ENCODE measurements at regions not wholly inside any gene's neighbourhood (a gene's known extent, or its start where the extent isn't known, plus 50 kb on each side); places are given as distances from the start of the nearest gene placed in this dataset.

GRCh38 chr17:72345088-72345487, 224.3 kb downstream of the SOX9 start:
- 58 to 73% methylated on average over 3 of the region's 3 CpGs for WGBS, 2 donors
- Histone ChIP-seq H3K4me1 (peaks cover 8 to 10% of the 10 kb centered on the region in 2 donors), H3K9me3 (no peaks in the 10 kb centered on the region), H3K4me3 (replicated peaks in 1 of 3) (no peak overlapping the region), H3K27ac (no peak overlapping the region), H3K27me3 (no peaks in the 10 kb centered on the region), H3K36me3 (no peaks in the 10 kb centered on the region)
- intact Hi-C loops (cut with DNase I): no loop called here
- DNase-seq: no peak
- no peak for TF ChIP-seq POLR2A (IDR thresholded peaks at IDR 0.05)
- no peak for TF ChIP-seq CTCF (IDR thresholded peaks at IDR 0.05)

- Histone ChIP-seq H3K9me3 (no peaks in the 10 kb centered on the region), H3K4me1 (peaks cover 8 to 10% of the 10 kb centered on the region in 2 donors), H3K27ac (no peak overlapping the region), H3K36me3 (no peaks in the 10 kb centered on the region), H3K27me3 (no peaks in the 10 kb centered on the region), H3K4me3 (replicated peaks in 1 of 3) (no peak overlapping the region)
- 92 to 93% methylated on average over 5 of the region's 5 CpGs for WGBS, 2 donors
- TF ChIP-seq POLR2A (IDR thresholded peaks at IDR 0.05): no peak
- no peak for TF ChIP-seq CTCF (IDR thresholded peaks at IDR 0.05)
- DNase-seq: no peak
- intact Hi-C loops (cut with DNase I): no loop called here
Measured at GRCh38 chr17:72345536-72345935, 224.7 kb downstream of the SOX9 start.

- Histone ChIP-seq H3K27me3 (no peaks in the 10 kb centered on the region), H3K36me3 (no peaks in the 10 kb centered on the region), H3K4me3 (replicated peaks in 1 of 3) (no peak overlapping the region), H3K4me1 (peaks cover 8 to 10% of the 10 kb centered on the region in 2 donors), H3K9me3 (no peaks in the 10 kb centered on the region), H3K27ac (no peak overlapping the region)
- DNase-seq: no peak
- 79 to 83% methylated on average over 5 of the region's 5 CpGs for WGBS, 2 donors
- no peak for TF ChIP-seq CTCF (IDR thresholded peaks at IDR 0.05)
- TF ChIP-seq POLR2A (IDR thresholded peaks at IDR 0.05): no peak
- intact Hi-C loops (cut with DNase I): no loop called here
Measured at GRCh38 chr17:72346306-72346705, 225.5 kb downstream of the SOX9 start.

GRCh38 chr17:72349011-72349410, 228.2 kb downstream of the SOX9 start:
- no peaks in the 10 kb centered on the region for H3K9me3 ChIP-seq
- intact Hi-C loops (cut with DNase I): no loop called here
- TF ChIP-seq CTCF (IDR thresholded peaks at IDR 0.05) (no peak), POLR2A (IDR thresholded peaks at IDR 0.05) (no peak)
- H3K27ac ChIP-seq: no peak overlapping the region
- no peaks in the 10 kb centered on the region for H3K27me3 ChIP-seq
- WGBS, 2 donors: 70 to 80% methylated on average over 4 of the region's 4 CpGs
- H3K36me3 ChIP-seq: no peaks in the 10 kb centered on the region
- no peak for DNase-seq
- H3K4me1 ChIP-seq: peaks cover 0 to 4% of the 10 kb centered on the region in 2 donors
- H3K4me3 ChIP-seq (replicated peaks in 1 of 3): no peak overlapping the region

- H3K36me3 ChIP-seq: no peaks in the 10 kb centered on the region
- no peak overlapping the region for H3K27ac ChIP-seq
- H3K27me3 ChIP-seq: no peaks in the 10 kb centered on the region
- TF ChIP-seq CTCF (IDR thresholded peaks at IDR 0.05) (no peak), POLR2A (IDR thresholded peaks at IDR 0.05) (no peak)
- intact Hi-C loops (cut with DNase I): no loop called here
- H3K4me3 ChIP-seq (replicated peaks in 1 of 3): no peak overlapping the region
- DNase-seq: no peak
- H3K4me1 ChIP-seq: peaks cover 0 to 4% of the 10 kb centered on the region in 2 donors
- H3K9me3 ChIP-seq: no peaks in the 10 kb centered on the region
- 67 to 78% methylated on average over 13 of the region's 13 CpGs for WGBS, 2 donors
Measured at GRCh38 chr17:72349491-72349995, 228.7 kb downstream of the SOX9 start.

All from thyroid gland (tissue), 4 donors.